ENCODE measurements at regions not wholly inside any gene's neighbourhood (a gene's known extent, or its start where the extent isn't known, plus 50 kb on each side); places are given as distances from the start of the nearest gene placed in this dataset.

DNA sequence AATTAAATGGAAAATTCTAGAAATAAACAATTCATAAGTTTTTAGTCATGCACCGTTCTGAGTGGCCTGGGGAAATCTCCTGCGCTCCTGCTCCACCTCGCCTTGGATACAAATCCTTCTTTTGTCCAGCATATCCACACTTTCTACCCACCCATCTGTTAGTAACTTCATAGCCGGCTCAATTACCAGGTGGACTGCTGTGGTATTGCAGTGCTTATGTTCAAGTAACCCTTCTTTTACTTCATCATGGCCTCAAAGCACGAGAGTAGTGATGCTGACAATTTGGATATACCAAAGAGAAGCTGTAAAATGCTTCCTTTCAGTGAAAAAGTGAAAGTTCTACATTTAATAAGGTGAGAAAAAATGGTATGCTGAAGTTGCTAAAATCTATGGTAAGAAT, 142.3 kb upstream of the CHL1 start:
- intact Hi-C loops (cut with DNase I), result no loop called here
- Histone ChIP-seq H3K9me3 (peaks cover 0 to 6% (median 0%) of the 10 kb centered on the region in 3 donors), H3K27ac (no peak overlapping the region), H3K4me1 (no peaks in the 10 kb centered on the region), H3K27me3 (no peaks in the 10 kb centered on the region), H3K36me3 (no peaks in the 10 kb centered on the region), H3K4me3 (no peak overlapping the region)
- 50 to 79% methylated on average over 5 of the region's 5 CpGs for WGBS, 2 donors
- TF ChIP-seq POLR2A (IDR thresholded peaks at IDR 0.05), result no peak
- TF ChIP-seq, protein P1, sequence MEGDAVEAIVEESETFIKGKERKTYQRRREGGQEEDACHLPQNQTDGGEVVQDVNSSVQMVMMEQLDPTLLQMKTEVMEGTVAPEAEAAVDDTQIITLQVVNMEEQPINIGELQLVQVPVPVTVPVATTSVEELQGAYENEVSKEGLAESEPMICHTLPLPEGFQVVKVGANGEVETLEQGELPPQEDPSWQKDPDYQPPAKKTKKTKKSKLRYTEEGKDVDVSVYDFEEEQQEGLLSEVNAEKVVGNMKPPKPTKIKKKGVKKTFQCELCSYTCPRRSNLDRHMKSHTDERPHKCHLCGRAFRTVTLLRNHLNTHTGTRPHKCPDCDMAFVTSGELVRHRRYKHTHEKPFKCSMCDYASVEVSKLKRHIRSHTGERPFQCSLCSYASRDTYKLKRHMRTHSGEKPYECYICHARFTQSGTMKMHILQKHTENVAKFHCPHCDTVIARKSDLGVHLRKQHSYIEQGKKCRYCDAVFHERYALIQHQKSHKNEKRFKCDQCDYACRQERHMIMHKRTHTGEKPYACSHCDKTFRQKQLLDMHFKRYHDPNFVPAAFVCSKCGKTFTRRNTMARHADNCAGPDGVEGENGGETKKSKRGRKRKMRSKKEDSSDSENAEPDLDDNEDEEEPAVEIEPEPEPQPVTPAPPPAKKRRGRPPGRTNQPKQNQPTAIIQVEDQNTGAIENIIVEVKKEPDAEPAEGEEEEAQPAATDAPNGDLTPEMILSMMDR (IDR thresholded peaks at IDR 0.05), result peak in 1 of 6 experiments; percentile 21
- no peak for DNase-seq

DNA sequence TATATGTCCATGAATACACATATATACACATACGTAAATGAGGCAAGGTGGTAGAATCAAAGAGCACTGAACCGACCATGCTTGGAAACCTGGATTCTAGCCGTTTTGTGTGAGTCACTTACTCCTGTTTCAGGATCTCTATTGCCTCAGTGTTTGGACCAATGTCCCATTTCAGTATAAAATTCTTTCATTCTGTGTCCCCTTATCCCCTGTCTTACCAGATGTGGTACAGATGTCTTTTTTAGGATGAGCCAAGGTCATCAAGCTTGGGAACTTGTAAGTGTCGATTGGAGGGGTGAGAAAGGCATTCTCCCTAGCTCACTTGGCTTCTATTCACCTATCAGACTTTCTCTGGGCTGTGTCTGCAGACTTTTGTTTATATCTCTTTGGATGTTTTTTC, 139.9 kb upstream of the CHL1 start:
- intact Hi-C loops (cut with DNase I), result no loop called here
- no peak for DNase-seq
- H3K27me3 ChIP-seq, result no peaks in the 10 kb centered on the region
- H3K9me3 ChIP-seq, result peaks cover 0 to under 1% (median 0%) of the 10 kb centered on the region in 3 donors
- TF ChIP-seq, protein P1 (IDR thresholded peaks at IDR 0.05), result no peak
- TF ChIP-seq POLR2A (IDR thresholded peaks at IDR 0.05), result no peak
- H3K36me3 ChIP-seq, result no peaks in the 10 kb centered on the region
- no peaks in the 10 kb centered on the region for H3K4me1 ChIP-seq
- no peak overlapping the region for H3K4me3 ChIP-seq
- WGBS, 2 donors, result 62 to 73% methylated on average over 4 of the region's 4 CpGs
- H3K27ac ChIP-seq, result no peak overlapping the region

DNA sequence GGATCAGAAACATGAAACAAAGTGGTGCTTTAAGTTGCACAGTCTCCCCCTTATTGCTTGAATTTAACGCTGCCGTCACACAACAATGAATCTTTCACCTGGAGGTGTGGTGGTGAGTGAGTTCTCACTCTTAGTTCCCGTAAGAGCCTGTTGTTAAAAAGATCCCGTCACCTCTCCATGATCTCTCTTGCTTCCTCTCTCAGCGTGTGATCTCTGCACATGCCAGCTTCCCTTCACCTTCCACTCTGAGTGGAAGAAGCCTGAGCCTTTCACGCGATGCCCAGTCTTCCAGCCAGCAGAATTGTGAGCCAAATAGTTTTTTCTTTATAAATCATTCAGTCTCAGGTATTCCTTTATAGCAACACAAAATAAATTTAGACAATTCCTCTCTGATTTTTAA, 136.7 kb upstream of the CHL1 start:
- intact Hi-C loops (cut with DNase I), result no loop called here
- no peaks in the 10 kb centered on the region for H3K27me3 ChIP-seq
- no peaks in the 10 kb centered on the region for H3K9me3 ChIP-seq
- no peak overlapping the region for H3K27ac ChIP-seq
- TF ChIP-seq POLR2A (IDR thresholded peaks at IDR 0.05), result no peak
- TF ChIP-seq, protein P1 (IDR thresholded peaks at IDR 0.05), result no peak
- DNase-seq, result no peak
- H3K36me3 ChIP-seq, result no peaks in the 10 kb centered on the region
- H3K4me1 ChIP-seq, result peaks cover 0 to 6% (median 0%) of the 10 kb centered on the region in 3 donors
- 68 to 71% methylated on average over 7 of the region's 7 CpGs for whole genome bisulfite sequencing, 2 donors
- H3K4me3 ChIP-seq, result no peak overlapping the region

DNA sequence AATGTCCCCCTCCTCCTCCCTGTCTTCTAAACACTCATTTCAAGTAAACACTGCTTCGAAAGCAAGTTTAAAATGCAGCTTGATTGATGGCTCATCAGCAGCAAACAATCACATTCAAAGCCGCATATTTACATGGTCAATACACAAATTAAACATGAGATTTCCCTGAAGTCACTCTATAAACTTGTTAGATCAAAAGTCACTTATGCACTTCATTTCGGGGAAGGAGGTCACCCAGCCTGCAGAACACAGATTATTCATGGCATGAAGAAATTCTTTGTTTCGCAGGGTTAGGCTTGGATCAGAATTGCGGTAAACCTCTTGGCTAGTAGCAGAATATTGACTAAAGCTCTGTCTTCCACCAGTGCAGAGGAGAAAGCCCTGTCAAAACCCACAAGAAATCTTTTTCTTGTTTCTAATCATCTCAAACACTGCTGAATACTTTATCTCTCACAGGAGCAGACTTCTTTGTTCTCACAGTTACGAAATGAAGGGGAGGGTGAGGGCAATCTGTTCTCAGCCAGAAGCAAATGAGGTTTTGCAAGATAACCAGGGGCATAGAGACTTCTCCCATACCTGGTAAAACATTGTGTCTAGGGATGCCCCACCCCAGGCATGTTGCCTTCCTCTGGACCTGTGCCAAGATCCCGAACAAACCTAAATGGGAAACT, 133.3 kb upstream of the CHL1 start:
- DNase-seq, result no peak
- Histone ChIP-seq H3K4me1 (peaks cover 0 to 6% (median 0%) of the 10 kb centered on the region in 3 donors), H3K4me3 (peak overlapping the region in 1 of 4 donors; percentile 5), H3K36me3 (no peaks in the 10 kb centered on the region), H3K27ac (peak overlapping the region in 1 of 4 donors; percentile 12), H3K9me3 (no peaks in the 10 kb centered on the region), H3K27me3 (no peaks in the 10 kb centered on the region)
- WGBS, 2 donors, result 36 to 46% methylated on average over 6 to 7 of the region's 7 CpGs
- TF ChIP-seq POLR2A (IDR thresholded peaks at IDR 0.05), result no peak
- TF ChIP-seq, protein P1 (IDR thresholded peaks at IDR 0.05), result no peak
- intact Hi-C loops (cut with DNase I), result no loop called here

DNA sequence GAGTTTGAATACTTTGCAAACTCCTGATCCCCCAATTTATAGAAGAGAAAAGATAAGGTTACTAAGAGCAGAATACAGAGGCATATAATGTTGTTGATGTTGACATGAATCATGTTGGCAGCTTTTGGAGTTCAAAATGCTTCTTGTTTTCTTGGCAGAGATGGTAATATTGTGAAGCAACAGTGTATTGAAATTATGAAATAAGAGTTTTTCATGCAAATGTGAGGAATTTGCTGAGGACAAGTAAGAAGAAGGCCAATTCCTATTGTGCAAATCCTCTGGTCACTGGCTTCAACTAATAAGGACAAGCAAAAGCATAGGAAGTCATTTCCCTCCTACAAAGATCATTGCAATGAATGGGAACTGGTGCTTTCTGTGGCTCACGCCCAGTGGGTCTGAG, 126.9 kb upstream of the CHL1 start:
- Histone ChIP-seq H3K4me1 (peaks cover 0 to 8% (median 0%) of the 10 kb centered on the region in 3 donors), H3K36me3 (no peaks in the 10 kb centered on the region), H3K27ac (no peak overlapping the region), H3K4me3 (no peak overlapping the region), H3K27me3 (no peaks in the 10 kb centered on the region), H3K9me3 (no peaks in the 10 kb centered on the region)
- 38 to 81% methylated on average over 1 of the region's 1 CpG for WGBS, 2 donors
- intact Hi-C loops (cut with DNase I), result no loop called here
- no peak for DNase-seq
- TF ChIP-seq, protein P1 (IDR thresholded peaks at IDR 0.05), result no peak
- no peak for TF ChIP-seq POLR2A (IDR thresholded peaks at IDR 0.05)

All from esophagus squamous epithelium (tissue), 5 donors.